ENCODE measurements at regions not wholly inside any gene's neighbourhood (a gene's known extent, or its start where the extent isn't known, plus 50 kb on each side); places are given as distances from the start of the nearest gene placed in this dataset.

DNA sequence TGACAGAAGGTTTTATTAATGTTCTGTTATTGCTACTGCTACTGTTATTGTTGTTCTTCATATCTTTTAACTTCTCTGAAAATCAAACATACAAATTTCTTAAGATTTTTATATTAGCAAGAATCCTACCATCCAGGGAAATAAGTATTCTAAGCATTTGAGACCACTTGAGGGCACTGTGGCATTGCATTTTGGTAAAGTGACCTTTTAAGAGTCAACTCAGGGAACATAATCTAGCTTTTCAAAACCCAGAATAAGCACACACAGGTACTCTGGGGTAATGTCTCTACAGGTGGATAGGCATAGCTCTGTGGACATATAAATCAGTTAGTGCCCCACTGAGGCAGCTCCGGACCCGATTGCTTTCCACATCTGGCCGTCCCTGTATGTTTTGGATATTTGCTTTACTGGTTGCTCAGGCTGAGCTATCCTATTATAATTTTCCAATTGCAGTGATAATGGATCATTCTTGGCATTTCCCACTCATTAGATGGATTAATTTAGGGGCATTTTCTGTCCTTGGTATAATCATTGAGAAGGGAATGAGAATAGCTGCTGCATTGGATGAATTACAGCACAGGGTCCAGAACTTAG is 1425.1 kb upstream of the CDH8 start:
- TF ChIP-seq, protein P1, sequence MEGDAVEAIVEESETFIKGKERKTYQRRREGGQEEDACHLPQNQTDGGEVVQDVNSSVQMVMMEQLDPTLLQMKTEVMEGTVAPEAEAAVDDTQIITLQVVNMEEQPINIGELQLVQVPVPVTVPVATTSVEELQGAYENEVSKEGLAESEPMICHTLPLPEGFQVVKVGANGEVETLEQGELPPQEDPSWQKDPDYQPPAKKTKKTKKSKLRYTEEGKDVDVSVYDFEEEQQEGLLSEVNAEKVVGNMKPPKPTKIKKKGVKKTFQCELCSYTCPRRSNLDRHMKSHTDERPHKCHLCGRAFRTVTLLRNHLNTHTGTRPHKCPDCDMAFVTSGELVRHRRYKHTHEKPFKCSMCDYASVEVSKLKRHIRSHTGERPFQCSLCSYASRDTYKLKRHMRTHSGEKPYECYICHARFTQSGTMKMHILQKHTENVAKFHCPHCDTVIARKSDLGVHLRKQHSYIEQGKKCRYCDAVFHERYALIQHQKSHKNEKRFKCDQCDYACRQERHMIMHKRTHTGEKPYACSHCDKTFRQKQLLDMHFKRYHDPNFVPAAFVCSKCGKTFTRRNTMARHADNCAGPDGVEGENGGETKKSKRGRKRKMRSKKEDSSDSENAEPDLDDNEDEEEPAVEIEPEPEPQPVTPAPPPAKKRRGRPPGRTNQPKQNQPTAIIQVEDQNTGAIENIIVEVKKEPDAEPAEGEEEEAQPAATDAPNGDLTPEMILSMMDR (IDR thresholded peaks at IDR 0.05), result peak in 4 of 6 experiments; percentile 14 to 54 (median 36)
- no peak for TF ChIP-seq POLR2A (IDR thresholded peaks at IDR 0.05)

Data from thyroid gland (tissue), 4 donors.